ENCODE measurements at regions not wholly inside any gene's neighbourhood (a gene's known extent, or its start where the extent isn't known, plus 50 kb on each side); places are given as distances from the start of the nearest gene placed in this dataset.

GRCh38 chr12:87317302-87317701 lies 711.9 kb downstream of the C12orf50 start:
- Histone ChIP-seq H3K36me3 (ENCODE audit: insufficient read depth, low read length) (no peaks in the 10 kb centered on the region), H3K4me3 (ENCODE audit: low read length) (no peak overlapping the region), H3K27me3 (ENCODE audit: control insufficient read depth in 1 of 2, insufficient read depth in 2 of 2, low read length in 2 of 2) (no peaks in the 10 kb centered on the region), H3K27ac (ENCODE audit: low read depth in 1 of 2, low read length in 2 of 2) (no peak overlapping the region), H3K4me1 (ENCODE audit: insufficient read depth, low read length) (no peaks in the 10 kb centered on the region), H3K9me3 (ENCODE audit: control insufficient read depth in 1 of 2, insufficient read depth in 1 of 2, low read length in 2 of 2) (no peaks in the 10 kb centered on the region)
- Mint-ChIP-seq H3K4me3 (no peak overlapping the region), H3K9me3 (peaks cover 3% of the 10 kb centered on the region), H3K27ac (no peak overlapping the region), H3K27me3 (no peaks in the 10 kb centered on the region), H3K36me3 (ENCODE audit: low read depth) (no peaks in the 10 kb centered on the region), H3K4me1 (ENCODE audit: low read depth) (no peaks in the 10 kb centered on the region)
- ATAC-seq (ENCODE audit: poor library complexity) (no peak), DNase-seq (no peak)
- ChIA-PET CTCF (no interaction called here), POLR2A (no interaction called here)
- TF ChIP-seq CTCF (IDR thresholded peaks at IDR 0.05), result no peak
- intact Hi-C loops (cut with DNase I, micrococcal nuclease), result no loop called here

- Histone ChIP-seq H3K36me3 (ENCODE audit: insufficient read depth, low read length) (no peaks in the 10 kb centered on the region), H3K27ac (ENCODE audit: low read depth in 1 of 2, low read length in 2 of 2) (no peak overlapping the region)
- ATAC-seq (ENCODE audit: poor library complexity), result no peak
These were observed 718.0 kb downstream of the C12orf50 start for GRCh38 chr12:87311206-87311605.

GRCh38 chr12:87310126-87310525 lies 719.1 kb downstream of the C12orf50 start:
- H3K27ac Mint-ChIP-seq, result no peak overlapping the region
- Histone ChIP-seq H3K27me3 (ENCODE audit: control insufficient read depth in 1 of 2, insufficient read depth in 2 of 2, low read length in 2 of 2) (no peaks in the 10 kb centered on the region), H3K4me1 (ENCODE audit: insufficient read depth, low read length) (no peaks in the 10 kb centered on the region), H3K27ac (ENCODE audit: low read depth in 1 of 2, low read length in 2 of 2) (no peak overlapping the region), H3K9me3 (ENCODE audit: control insufficient read depth in 1 of 2, insufficient read depth in 1 of 2, low read length in 2 of 2) (no peaks in the 10 kb centered on the region), H3K4me3 (ENCODE audit: low read length) (no peak overlapping the region), H3K36me3 (ENCODE audit: insufficient read depth, low read length) (no peaks in the 10 kb centered on the region)
- no peaks in the 10 kb centered on the region for H3K27me3 Mint-ChIP-seq
- H3K4me1 Mint-ChIP-seq (ENCODE audit: low read depth), result no peaks in the 10 kb centered on the region
- H3K9me3 Mint-ChIP-seq, result no peaks in the 10 kb centered on the region
- H3K4me3 Mint-ChIP-seq, result no peak overlapping the region
- ATAC-seq (ENCODE audit: poor library complexity), result no peak
- no peaks in the 10 kb centered on the region for H3K36me3 Mint-ChIP-seq (ENCODE audit: low read depth)
- no peak for TF ChIP-seq CTCF (IDR thresholded peaks at IDR 0.05)
- ChIA-PET CTCF (no interaction called here), POLR2A (no interaction called here)
- DNase-seq, result no peak
- intact Hi-C loops (cut with DNase I, micrococcal nuclease), result no loop called here

More at GRCh38 chr12:87311206-87311605, 718.0 kb downstream of the C12orf50 start:
- no peaks in the 10 kb centered on the region for H3K36me3 Mint-ChIP-seq (ENCODE audit: low read depth)
- no peak for TF ChIP-seq CTCF (IDR thresholded peaks at IDR 0.05)
- H3K4me1 ChIP-seq (ENCODE audit: insufficient read depth, low read length), result no peaks in the 10 kb centered on the region
- no peaks in the 10 kb centered on the region for H3K9me3 Mint-ChIP-seq
- intact Hi-C loops (cut with DNase I, micrococcal nuclease), result no loop called here
- no peaks in the 10 kb centered on the region for H3K27me3 Mint-ChIP-seq
- H3K4me1 Mint-ChIP-seq (ENCODE audit: low read depth), result no peaks in the 10 kb centered on the region
- no peak for DNase-seq
- H3K4me3 ChIP-seq (ENCODE audit: low read length), result no peak overlapping the region
- H3K9me3 ChIP-seq (ENCODE audit: control insufficient read depth in 1 of 2, insufficient read depth in 1 of 2, low read length in 2 of 2), result no peaks in the 10 kb centered on the region
- ChIA-PET POLR2A (no interaction called here), CTCF (no interaction called here)
- H3K4me3 Mint-ChIP-seq, result no peak overlapping the region
- no peak overlapping the region for H3K27ac Mint-ChIP-seq
- no peaks in the 10 kb centered on the region for H3K27me3 ChIP-seq (ENCODE audit: control insufficient read depth in 1 of 2, insufficient read depth in 2 of 2, low read length in 2 of 2)

All from CD4-positive, alpha-beta T cell (primary cell).